ENCODE measurements at regions not wholly inside any gene's neighbourhood (a gene's known extent, or its start where the extent isn't known, plus 50 kb on each side); places are given as distances from the start of the nearest gene placed in this dataset.

DNA sequence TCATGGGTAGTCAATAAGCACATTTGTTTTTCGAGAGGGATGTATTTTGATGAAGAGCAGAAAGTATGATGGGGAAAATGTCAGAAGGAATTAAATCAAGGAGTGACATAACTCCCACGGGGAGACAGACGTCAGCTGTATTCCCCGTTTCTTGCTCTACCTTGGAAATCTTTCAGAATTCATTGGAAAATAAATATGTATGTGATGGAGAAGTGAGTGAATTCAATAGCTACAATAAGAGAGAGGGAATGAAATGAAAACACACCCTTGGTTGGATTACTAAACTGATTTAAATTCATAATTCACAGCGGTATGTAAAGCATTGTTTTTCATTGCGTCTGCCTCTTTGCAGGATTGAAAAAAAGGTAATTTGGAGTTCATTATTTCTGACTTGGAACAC is 209.7 kb upstream of the KLF4 start:
- DNase-seq (ENCODE audit: extremely low spot score, unreplicated experiment) = no peak
- H3K36me3 Mint-ChIP-seq (ENCODE audit: unreplicated experiment) = no peaks in the 10 kb centered on the region
- no peaks in the 10 kb centered on the region for H3K9me3 Mint-ChIP-seq (ENCODE audit: unreplicated experiment)
- TF ChIP-seq, protein P1, sequence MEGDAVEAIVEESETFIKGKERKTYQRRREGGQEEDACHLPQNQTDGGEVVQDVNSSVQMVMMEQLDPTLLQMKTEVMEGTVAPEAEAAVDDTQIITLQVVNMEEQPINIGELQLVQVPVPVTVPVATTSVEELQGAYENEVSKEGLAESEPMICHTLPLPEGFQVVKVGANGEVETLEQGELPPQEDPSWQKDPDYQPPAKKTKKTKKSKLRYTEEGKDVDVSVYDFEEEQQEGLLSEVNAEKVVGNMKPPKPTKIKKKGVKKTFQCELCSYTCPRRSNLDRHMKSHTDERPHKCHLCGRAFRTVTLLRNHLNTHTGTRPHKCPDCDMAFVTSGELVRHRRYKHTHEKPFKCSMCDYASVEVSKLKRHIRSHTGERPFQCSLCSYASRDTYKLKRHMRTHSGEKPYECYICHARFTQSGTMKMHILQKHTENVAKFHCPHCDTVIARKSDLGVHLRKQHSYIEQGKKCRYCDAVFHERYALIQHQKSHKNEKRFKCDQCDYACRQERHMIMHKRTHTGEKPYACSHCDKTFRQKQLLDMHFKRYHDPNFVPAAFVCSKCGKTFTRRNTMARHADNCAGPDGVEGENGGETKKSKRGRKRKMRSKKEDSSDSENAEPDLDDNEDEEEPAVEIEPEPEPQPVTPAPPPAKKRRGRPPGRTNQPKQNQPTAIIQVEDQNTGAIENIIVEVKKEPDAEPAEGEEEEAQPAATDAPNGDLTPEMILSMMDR (IDR thresholded peaks at IDR 0.05) = no peak
- H3K27ac Mint-ChIP-seq (ENCODE audit: unreplicated experiment) = no peak overlapping the region
- H3K4me3 Mint-ChIP-seq (ENCODE audit: unreplicated experiment) = no peak overlapping the region
- H3K4me1 Mint-ChIP-seq (ENCODE audit: unreplicated experiment) = peaks cover 9% of the 10 kb centered on the region
- peaks cover 16% of the 10 kb centered on the region for H3K27me3 Mint-ChIP-seq (ENCODE audit: unreplicated experiment)

- Mint-ChIP-seq H3K4me1 (ENCODE audit: unreplicated experiment) (peaks cover 9% of the 10 kb centered on the region), H3K9me3 (ENCODE audit: unreplicated experiment) (no peaks in the 10 kb centered on the region), H3K4me3 (ENCODE audit: unreplicated experiment) (no peak overlapping the region), H3K36me3 (ENCODE audit: unreplicated experiment) (no peaks in the 10 kb centered on the region), H3K27ac (ENCODE audit: unreplicated experiment) (no peak overlapping the region), H3K27me3 (ENCODE audit: unreplicated experiment) (peaks cover 19% of the 10 kb centered on the region)
- DNase-seq (ENCODE audit: extremely low spot score, unreplicated experiment) = no peak
- TF ChIP-seq, protein P1 (IDR thresholded peaks at IDR 0.05) = no peak
Observed at GRCh38 chr9:107698779-107699178, 209.2 kb upstream of the KLF4 start.

DNA sequence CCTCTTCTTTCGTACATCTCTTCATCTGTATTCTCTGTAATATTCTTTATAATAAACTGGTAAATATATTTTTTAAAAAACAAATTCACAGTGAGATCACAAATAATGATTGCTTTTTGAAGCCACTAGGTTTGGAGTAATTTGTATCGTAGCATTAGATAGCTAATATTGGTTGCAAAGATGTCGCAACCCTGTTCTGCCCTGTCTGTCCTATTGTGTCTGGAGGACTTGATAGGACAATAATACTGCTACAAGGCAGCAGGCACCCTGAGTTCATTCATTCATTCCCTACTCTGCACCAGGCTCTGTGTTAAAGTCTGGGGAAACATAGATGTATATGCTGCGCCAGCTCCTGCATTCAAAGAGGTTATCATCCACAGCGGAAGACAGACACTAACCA is 206.7 kb upstream of the KLF4 start:
- Mint-ChIP-seq H3K4me3 (ENCODE audit: unreplicated experiment) (no peak overlapping the region), H3K4me1 (ENCODE audit: unreplicated experiment) (peaks cover 9% of the 10 kb centered on the region), H3K27ac (ENCODE audit: unreplicated experiment) (no peak overlapping the region), H3K27me3 (ENCODE audit: unreplicated experiment) (peaks cover 31% of the 10 kb centered on the region), H3K36me3 (ENCODE audit: unreplicated experiment) (no peaks in the 10 kb centered on the region), H3K9me3 (ENCODE audit: unreplicated experiment) (no peaks in the 10 kb centered on the region)
- no peak for DNase-seq (ENCODE audit: extremely low spot score, unreplicated experiment)
- TF ChIP-seq, protein P1 (IDR thresholded peaks at IDR 0.05) = no peak

DNA sequence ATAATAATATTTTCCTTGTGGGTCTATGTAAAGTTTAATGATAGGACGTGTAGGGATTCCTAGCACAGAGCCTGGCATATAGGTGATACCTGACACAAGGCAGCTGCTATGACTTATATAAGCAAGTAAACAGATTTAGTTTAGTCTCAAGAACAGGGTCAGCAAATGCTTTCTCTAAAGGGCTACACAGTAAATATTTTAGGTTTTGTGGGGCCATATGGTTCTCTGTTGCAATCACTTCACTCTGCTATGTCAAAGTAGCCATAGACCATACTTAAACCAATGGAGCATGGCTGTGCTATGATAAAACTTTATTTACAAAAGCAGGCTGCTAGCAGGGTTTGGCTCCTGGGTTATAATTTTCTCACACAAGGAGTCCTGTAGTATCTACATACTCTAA is 204.8 kb upstream of the KLF4 start:
- Mint-ChIP-seq H3K9me3 (ENCODE audit: unreplicated experiment) (no peaks in the 10 kb centered on the region), H3K36me3 (ENCODE audit: unreplicated experiment) (no peaks in the 10 kb centered on the region), H3K27ac (ENCODE audit: unreplicated experiment) (no peak overlapping the region), H3K4me3 (ENCODE audit: unreplicated experiment) (no peak overlapping the region), H3K27me3 (ENCODE audit: unreplicated experiment) (peaks cover 38% of the 10 kb centered on the region), H3K4me1 (ENCODE audit: unreplicated experiment) (peaks cover 5% of the 10 kb centered on the region)
- TF ChIP-seq, protein P1 (IDR thresholded peaks at IDR 0.05) = no peak
- no peak for DNase-seq (ENCODE audit: extremely low spot score, unreplicated experiment)

- Mint-ChIP-seq H3K27ac (ENCODE audit: unreplicated experiment) (no peak overlapping the region), H3K4me1 (ENCODE audit: unreplicated experiment) (no peaks in the 10 kb centered on the region), H3K36me3 (ENCODE audit: unreplicated experiment) (no peaks in the 10 kb centered on the region), H3K9me3 (ENCODE audit: unreplicated experiment) (peaks cover 4% of the 10 kb centered on the region), H3K4me3 (ENCODE audit: unreplicated experiment) (no peak overlapping the region), H3K27me3 (ENCODE audit: unreplicated experiment) (peaks cover 42% of the 10 kb centered on the region)
- TF ChIP-seq, protein P1 (IDR thresholded peaks at IDR 0.05) = no peak
- no peak for DNase-seq (ENCODE audit: extremely low spot score, unreplicated experiment)
Observed at GRCh38 chr9:107693625-107694326, 204.2 kb upstream of the KLF4 start.

All from osteocyte (in vitro differentiated cells).